Large intestine (tissue), 3 donors: ENCODE measurements at regions not wholly inside any gene's neighbourhood (a gene's known extent, or its start where the extent isn't known, plus 50 kb on each side); places are given as distances from the start of the nearest gene placed in this dataset.

Source experiments
- DNase-seq, 2 donors: peaks; one replicate each; pipeline versions ENCODE4 v3.0.0 to v3.0.0-alpha.2; 2013
- H3K27ac ChIP-seq: one replicate; pipeline ENCODE4 v1.5.1; 2013; ENCODE audit warnings: low read length
- H3K27me3 ChIP-seq: 2 replicates; pipeline ENCODE4 v1.6.1; 2013; ENCODE audit warnings: low read length; ENCODE audit not compliant: control insufficient read depth, insufficient read depth
- H3K36me3 ChIP-seq: 2 replicates; pipeline ENCODE4 v1.6.1; 2013; ENCODE audit warnings: low read length; ENCODE audit not compliant: control insufficient read depth, insufficient read depth
- H3K4me1 ChIP-seq: one replicate; pipeline ENCODE4 v1.6.1; 2013; ENCODE audit warnings: low read length; ENCODE audit not compliant: control insufficient read depth, insufficient read depth
- H3K4me3 ChIP-seq: one replicate; pipeline ENCODE4 v1.5.1; 2013; ENCODE audit warnings: low read length
- H3K9me3 ChIP-seq: one replicate; pipeline ENCODE4 v1.6.1; 2013; ENCODE audit warnings: mild to moderate bottlenecking, low read depth, low read length, moderate library complexity; ENCODE audit not compliant: control insufficient read depth
- whole genome bisulfite sequencing: methylation state at CpG from one replicate; pipeline ENCODE4 v1.1.5; 2013; ENCODE audit warnings: low lambda C conversion rate; ENCODE audit not compliant: insufficient coverage; 5-methylcytosine and 5-hydroxymethylcytosine counted together

DNA sequence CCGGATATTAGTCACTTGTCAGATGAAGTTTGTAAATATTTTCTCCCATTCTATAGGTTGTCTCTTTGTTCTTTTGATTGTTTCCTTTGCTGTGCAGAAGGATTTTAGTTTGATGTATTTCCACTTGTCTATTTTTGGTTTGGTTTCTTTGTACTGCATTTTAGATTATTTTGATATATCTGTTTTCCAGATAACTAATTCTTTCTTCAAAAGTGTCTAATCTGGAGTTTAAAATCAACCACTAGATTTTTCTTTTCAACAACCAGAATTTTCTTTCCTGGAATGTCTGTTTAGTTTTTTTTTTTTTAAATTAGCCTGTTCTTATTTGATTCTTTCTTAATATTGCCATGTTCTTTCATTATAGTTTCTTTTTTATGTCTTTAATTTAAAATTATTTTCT is 116.8 kb upstream of the INHBA start:
- Histone ChIP-seq H3K27me3 (no peaks in the 10 kb centered on the region), H3K4me1 (no peaks in the 10 kb centered on the region), H3K27ac (no peak overlapping the region), H3K36me3 (no peaks in the 10 kb centered on the region), H3K9me3 (no peaks in the 10 kb centered on the region), H3K4me3 (no peak overlapping the region)
- WGBS, result 100% methylated on average over 1 of the region's 1 CpG
- DNase-seq, result no peak

DNA sequence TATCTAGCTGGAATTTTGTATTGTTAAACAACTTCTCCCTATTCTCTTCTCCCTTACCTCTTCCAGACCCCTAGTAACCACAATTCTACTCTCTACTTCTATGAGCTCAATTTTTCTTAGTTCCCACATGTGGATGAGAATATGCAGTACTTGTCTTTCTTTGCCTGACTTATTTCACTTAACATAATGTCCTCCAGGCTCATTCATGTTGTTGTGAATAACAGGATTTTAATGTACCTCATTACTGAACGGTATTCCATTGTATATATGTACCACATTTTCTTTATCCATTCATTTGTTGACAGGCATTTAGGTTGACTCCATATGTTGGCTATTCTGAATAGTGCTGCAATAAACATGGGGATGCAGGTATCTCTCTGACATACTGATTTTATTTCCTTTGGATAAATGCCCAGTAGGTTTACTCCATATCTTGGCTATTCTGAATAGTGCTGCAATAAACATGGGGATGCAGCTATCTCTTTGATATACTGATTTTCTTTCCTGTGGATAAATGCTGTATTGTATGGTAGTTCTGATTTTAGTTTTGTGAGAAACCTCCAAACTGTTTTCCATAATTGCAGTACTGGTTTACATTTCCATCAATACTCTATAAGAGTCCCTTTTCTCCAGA is 116.0 kb upstream of the INHBA start:
- Histone ChIP-seq H3K36me3 (no peaks in the 10 kb centered on the region), H3K27ac (no peak overlapping the region), H3K9me3 (no peaks in the 10 kb centered on the region), H3K4me1 (no peaks in the 10 kb centered on the region), H3K4me3 (no peak overlapping the region), H3K27me3 (no peaks in the 10 kb centered on the region)
- no peak for DNase-seq
- 40% methylated on average over 1 of the region's 1 CpG for WGBS

DNA sequence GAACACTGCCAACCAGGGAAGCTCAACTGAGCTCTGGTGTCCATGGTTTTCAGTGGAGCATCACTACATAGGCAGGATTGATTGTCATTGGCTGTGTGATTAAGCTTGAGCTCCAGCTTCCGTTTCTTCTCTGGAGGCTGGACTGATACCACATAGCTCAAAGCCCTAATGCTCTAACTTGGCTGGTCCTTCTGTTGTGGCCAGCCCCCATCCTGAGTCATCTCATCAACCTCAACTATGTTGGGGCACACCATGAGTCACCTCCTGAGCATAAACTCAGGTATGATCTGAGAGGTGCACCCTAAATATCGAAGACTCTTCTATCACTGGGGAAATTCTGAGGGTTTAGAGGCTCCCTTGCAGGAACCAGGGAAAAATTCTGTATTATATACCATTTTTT is 114.5 kb upstream of the INHBA start:
- H3K27me3 ChIP-seq, result no peaks in the 10 kb centered on the region
- H3K36me3 ChIP-seq, result no peaks in the 10 kb centered on the region
- no peaks in the 10 kb centered on the region for H3K9me3 ChIP-seq
- WGBS, result no CpG with 5 or more reads among the region's 2 CpGs
- DNase-seq, result no peak
- no peaks in the 10 kb centered on the region for H3K4me1 ChIP-seq
- no peak overlapping the region for H3K27ac ChIP-seq
- H3K4me3 ChIP-seq, result no peak overlapping the region

DNA sequence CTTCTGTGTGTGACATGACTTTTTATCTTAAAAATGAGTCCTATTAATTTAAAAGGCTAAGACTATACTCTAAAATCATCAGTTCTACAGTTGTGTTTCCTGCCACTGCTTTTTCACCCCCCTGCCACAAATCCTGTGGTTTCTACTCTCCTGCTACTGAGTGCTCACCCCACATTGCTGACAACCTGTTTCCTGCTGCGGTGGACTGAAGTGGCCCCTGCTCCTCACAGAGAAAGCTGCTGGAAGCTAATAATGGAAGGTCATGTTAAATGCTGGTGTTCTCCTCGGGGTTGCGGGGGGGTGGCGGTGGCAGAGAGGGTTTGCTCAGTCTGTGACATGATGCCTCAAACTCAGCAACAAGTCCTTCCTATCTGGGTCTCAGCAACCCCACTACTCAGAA is 113.2 kb upstream of the INHBA start:
- no CpG with 5 or more reads among the region's 4 CpGs for WGBS
- no peaks in the 10 kb centered on the region for H3K27me3 ChIP-seq
- H3K4me3 ChIP-seq, result no peak overlapping the region
- H3K4me1 ChIP-seq, result no peaks in the 10 kb centered on the region
- no peak for DNase-seq
- H3K9me3 ChIP-seq, result no peaks in the 10 kb centered on the region
- H3K27ac ChIP-seq, result no peak overlapping the region
- H3K36me3 ChIP-seq, result no peaks in the 10 kb centered on the region

DNA sequence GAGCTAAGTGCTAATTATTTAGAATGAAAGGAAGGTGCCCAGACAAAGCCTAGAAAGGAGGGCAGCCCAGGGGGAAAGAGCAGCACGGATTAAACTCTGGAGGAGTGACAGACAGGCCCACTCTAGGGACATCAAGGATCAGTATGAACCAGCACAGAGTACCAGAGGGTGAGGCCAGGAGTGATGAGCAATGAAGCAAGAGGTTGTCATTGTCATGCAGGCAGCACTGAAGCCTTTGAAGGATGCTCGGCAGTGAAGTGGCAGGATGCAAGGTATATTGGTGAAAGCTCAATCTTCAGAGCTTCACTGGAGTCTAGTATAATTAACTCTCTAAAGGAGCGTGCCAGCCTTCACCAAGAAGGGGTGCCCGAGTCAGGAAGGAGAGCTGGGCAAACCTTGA is 112.0 kb upstream of the INHBA start:
- Histone ChIP-seq H3K27ac (no peak overlapping the region), H3K27me3 (no peaks in the 10 kb centered on the region), H3K36me3 (no peaks in the 10 kb centered on the region), H3K9me3 (no peaks in the 10 kb centered on the region), H3K4me1 (no peaks in the 10 kb centered on the region), H3K4me3 (no peak overlapping the region)
- no CpG with 5 or more reads among the region's 4 CpGs for WGBS
- no peak for DNase-seq

DNA sequence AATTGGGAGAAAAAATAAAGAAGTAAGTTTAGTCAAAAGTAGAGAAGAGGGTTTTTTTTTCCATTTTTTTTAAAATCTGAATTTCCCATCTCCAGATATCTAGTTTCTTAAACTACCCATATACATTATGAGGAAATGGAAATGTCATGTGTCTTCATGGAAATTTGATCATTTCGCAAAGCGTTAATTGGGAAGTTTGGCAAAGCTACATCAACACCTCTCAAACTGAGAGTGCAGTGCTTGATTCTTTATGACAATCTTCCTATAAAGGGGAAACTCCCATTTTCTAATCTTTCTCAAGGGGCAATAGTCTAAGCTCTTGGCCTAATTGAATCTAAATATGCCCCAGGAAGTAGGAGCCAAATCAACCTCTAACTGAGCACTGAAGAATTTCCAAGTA is 110.4 kb upstream of the INHBA start:
- WGBS, result 100% methylated on average over 1 of the region's 2 CpGs
- H3K27ac ChIP-seq, result no peak overlapping the region
- no peak overlapping the region for H3K4me3 ChIP-seq
- no peak for DNase-seq
- no peaks in the 10 kb centered on the region for H3K27me3 ChIP-seq
- no peaks in the 10 kb centered on the region for H3K36me3 ChIP-seq
- no peaks in the 10 kb centered on the region for H3K9me3 ChIP-seq
- H3K4me1 ChIP-seq, result no peaks in the 10 kb centered on the region

DNA sequence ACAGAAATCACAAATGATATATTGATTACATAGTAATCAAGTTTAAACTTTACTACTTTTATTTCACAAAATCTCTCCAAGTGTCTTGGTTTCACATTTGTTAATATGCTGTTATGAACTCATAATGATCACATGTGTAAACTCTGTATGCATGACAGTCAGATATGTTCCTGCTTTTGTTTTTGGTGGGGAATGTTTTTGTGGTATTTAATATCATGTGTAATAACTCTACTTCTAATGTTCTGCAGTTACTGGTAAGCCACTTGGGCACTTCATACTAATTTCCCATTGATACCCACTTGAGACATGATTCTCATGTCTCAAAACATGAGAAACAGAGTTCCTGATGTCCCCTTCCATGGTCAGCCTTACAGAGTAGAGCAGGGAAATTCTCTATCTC is 109.1 kb upstream of the INHBA start:
- Histone ChIP-seq H3K27me3 (no peaks in the 10 kb centered on the region), H3K9me3 (no peaks in the 10 kb centered on the region), H3K36me3 (no peaks in the 10 kb centered on the region), H3K4me3 (no peak overlapping the region), H3K4me1 (no peaks in the 10 kb centered on the region), H3K27ac (no peak overlapping the region)
- no peak for DNase-seq

DNA sequence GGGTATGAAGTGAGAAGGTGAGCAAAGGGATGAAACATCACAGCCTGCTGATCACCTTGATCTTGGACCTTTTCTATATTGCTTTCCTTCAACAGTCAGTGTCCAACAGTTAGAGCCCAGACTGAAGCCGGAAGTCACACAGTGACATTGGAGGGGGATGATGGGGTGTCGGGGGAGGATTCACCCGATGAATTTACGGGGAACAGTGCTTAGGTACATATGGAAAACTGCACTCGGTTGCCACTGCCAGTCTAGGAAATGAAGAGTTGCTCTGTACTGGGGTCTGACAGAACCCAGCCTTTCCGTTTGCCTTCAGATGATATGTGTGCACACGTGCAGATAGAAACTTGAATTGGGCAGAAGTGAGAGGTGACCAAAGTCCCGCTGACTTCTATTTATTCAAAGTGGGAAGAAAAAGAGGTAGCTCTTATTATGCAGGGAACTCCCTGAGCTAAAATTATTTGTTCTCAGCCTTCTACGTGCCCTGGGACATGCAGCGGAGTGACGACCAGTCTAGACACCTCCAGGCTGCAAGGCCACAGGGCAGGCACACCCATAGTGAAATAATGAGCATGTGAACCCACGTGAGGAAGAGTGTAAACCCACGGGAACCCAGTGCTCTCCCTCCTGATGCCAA is 107.2 kb upstream of the INHBA start:
- Histone ChIP-seq H3K4me1 (no peaks in the 10 kb centered on the region), H3K27me3 (no peaks in the 10 kb centered on the region), H3K9me3 (no peaks in the 10 kb centered on the region), H3K4me3 (no peak overlapping the region), H3K27ac (no peak overlapping the region), H3K36me3 (no peaks in the 10 kb centered on the region)
- DNase-seq, result no peak
- WGBS, result 60% methylated on average over 1 of the region's 13 CpGs

DNA sequence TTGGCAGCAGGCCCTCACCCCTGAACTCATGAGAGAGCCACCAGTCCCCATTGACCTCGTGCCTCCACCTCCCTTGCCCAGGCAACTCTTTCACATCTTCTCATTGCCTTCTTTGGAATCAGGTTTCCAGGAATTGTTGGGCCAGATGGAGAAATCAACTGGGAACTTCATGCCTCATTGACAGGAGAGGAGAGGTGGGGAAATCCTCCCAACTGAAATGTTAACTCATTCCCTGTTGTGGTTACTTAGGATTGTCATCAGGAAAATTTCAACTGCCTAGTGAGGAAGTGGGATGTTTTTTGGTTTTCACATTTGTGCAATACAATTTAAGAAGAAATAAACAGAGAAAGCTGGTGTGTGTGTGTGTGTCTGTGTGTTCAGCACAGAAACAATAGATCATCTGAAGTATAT is 106.6 kb upstream of the INHBA start:
- Histone ChIP-seq H3K27me3 (no peaks in the 10 kb centered on the region), H3K27ac (no peak overlapping the region), H3K36me3 (no peaks in the 10 kb centered on the region), H3K9me3 (no peaks in the 10 kb centered on the region), H3K4me3 (no peak overlapping the region), H3K4me1 (no peaks in the 10 kb centered on the region)
- WGBS, result no CpG with 5 or more reads among the region's 1 CpG
- DNase-seq, result no peak

DNA sequence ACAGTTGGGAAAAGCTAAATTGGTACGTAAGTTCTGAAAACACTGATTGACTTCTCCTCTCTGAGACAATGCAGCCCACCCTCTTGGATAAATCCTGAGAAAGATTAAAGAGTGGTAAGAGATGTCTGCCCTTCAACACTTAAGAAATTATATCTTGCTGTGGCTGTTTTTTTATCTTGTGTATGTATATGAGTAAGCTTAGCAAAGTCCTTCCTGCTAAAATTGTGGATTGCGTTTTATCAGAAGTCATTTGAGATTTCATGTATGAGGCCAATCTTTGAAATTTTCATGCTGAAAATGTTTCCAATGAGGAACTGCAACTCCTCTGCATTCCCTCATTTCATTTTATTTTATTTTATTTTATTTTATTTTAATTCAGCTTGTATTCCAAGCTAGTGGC is 106.2 kb upstream of the INHBA start:
- no peak for DNase-seq
- no peaks in the 10 kb centered on the region for H3K36me3 ChIP-seq
- no peaks in the 10 kb centered on the region for H3K9me3 ChIP-seq
- no CpG with 5 or more reads among the region's 2 CpGs for WGBS
- no peaks in the 10 kb centered on the region for H3K4me1 ChIP-seq
- no peak overlapping the region for H3K4me3 ChIP-seq
- H3K27me3 ChIP-seq, result no peaks in the 10 kb centered on the region
- no peak overlapping the region for H3K27ac ChIP-seq

DNA sequence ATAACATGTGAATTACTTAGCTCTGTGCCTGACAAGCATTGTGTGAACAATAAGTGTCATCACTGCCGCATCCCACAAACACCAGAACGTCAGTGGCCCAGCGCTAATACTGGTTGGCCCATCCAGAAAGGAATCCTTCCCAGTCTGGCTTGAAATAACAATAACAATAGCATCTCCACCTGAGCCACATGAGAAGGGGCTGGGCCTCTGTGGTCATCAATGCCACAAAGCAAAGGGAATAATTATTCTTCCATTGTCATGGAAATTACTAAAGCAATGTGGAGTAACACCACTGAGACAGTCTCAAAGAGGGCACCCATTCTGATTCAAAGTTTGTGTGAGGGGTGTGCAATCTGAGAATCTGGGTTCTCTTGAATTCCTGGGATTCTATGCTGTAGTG is 105.7 kb upstream of the INHBA start:
- no CpG with 5 or more reads among the region's 3 CpGs for WGBS
- no peaks in the 10 kb centered on the region for H3K27me3 ChIP-seq
- no peak overlapping the region for H3K4me3 ChIP-seq
- H3K27ac ChIP-seq, result no peak overlapping the region
- H3K4me1 ChIP-seq, result no peaks in the 10 kb centered on the region
- H3K36me3 ChIP-seq, result no peaks in the 10 kb centered on the region
- no peaks in the 10 kb centered on the region for H3K9me3 ChIP-seq
- DNase-seq, result no peak
